K562 (cell line): ENCODE measurements at regions not wholly inside any gene's neighbourhood (a gene's known extent, or its start where the extent isn't known, plus 50 kb on each side); places are given as distances from the start of the nearest gene placed in this dataset.

Source experiments
- ATAC-seq: fragments of 200-7000 bp; cut with Tn5 transposase; 3 replicates; pipeline ENCODE4 v1.9.1; 2020; ENCODE audit warnings: moderate library complexity
- BruUV-seq: library from RNA; stranded (reverse); fragments of 400-500 nt; replicated peaks from 2 replicates; lab custom pipeline; 2021; lab: Mats Ljungman, UMichigan
- CTCF ChIA-PET: fragments of 300-600 bp; formaldehyde crosslinking; extraction: SDS; loops from one replicate; lab custom pipeline; 2021; ENCODE audit warnings: low intra/inter-chr PET ratio; lab: Yijun Ruan, JAX
- POLR2A ChIA-PET: fragments of 300-600, 350-650 bp; sonication (Branson Sonifier 250); formaldehyde crosslinking; extraction: SDS; loops from one replicate; lab custom pipeline; 2021; ENCODE audit warnings: antibody characterized with exemption, inconsistent platforms; lab: Yijun Ruan, JAX
- DNase-seq, 4 experiments: peaks; one replicate each; pipeline versions ENCODE4 v3.0.0 to v3.0.0-alpha.2; 2011 to 2018; ENCODE audit warnings: low spot score in 3 of 4, mixed read lengths in 3 of 4; ENCODE audit errors: extremely low read depth in 1 of 4
- FAIRE-seq: peaks from 2 replicates; lab custom pipeline; 2011; peaks lifted over from hg19 to GRCh38; lab: Jason Lieb, UNC
- H2AFZ ChIP-seq: 2 replicates; pipeline ENCODE4 v1.6.0; 2011; ENCODE audit warnings: low read depth, low read length, control low read depth, inconsistent platforms
- H3K27ac ChIP-seq: fragments of 200-600 bp; 3 replicates; pipeline ENCODE4 v1.8.0; 2011; ENCODE audit warnings: low read depth, mild to moderate bottlenecking, control low read depth, inconsistent platforms, low read length, moderate library complexity, mixed read lengths; ENCODE audit errors: extremely low read depth
- H3K27me3 ChIP-seq, 2 experiments: fragments of 300-600 bp in 1 of 2; 2 replicates in 1 of 2; 3 replicates in 1 of 2; pipeline versions ENCODE4 v1.6.0 to v1.8.0; 2011; ENCODE audit warnings: inconsistent platforms in 2 of 2, low read length in 2 of 2, mild to moderate bottlenecking in 1 of 2, mixed read lengths in 1 of 2, moderate library complexity in 1 of 2; ENCODE audit not compliant: control insufficient read depth in 2 of 2, insufficient read depth in 2 of 2
- H3K36me3 ChIP-seq: fragments of 300-600 bp; 3 replicates; pipeline ENCODE4 v1.8.0; 2011; ENCODE audit warnings: mild to moderate bottlenecking, low read length, inconsistent platforms; ENCODE audit not compliant: control insufficient read depth, insufficient read depth
- H3K4me1 ChIP-seq, 2 experiments: fragments of 200-600 bp in 1 of 2; replicated peaks in 1 of 2; 2 replicates in 1 of 2; 3 replicates in 1 of 2; pipeline versions ENCODE4 v1.5.1 to v1.8.0; 2011; ENCODE audit warnings: inconsistent platforms in 2 of 2, low read length in 2 of 2, mild to moderate bottlenecking in 1 of 2, mixed read lengths in 1 of 2, moderate library complexity in 1 of 2; ENCODE audit not compliant: control insufficient read depth in 2 of 2, insufficient read depth in 2 of 2
- H3K4me2 ChIP-seq: 2 replicates; pipeline ENCODE4 v1.6.1; 2011; ENCODE audit warnings: low read length, control low read depth, inconsistent platforms, mixed read lengths; ENCODE audit not compliant: insufficient read depth
- H3K4me3 ChIP-seq: fragments of 200-600 bp; sonication (generic), shearing (Covaris generic); 2 replicates; pipeline ENCODE4 v1.5.1; 2016; ENCODE audit warnings: control low read depth, inconsistent platforms
- H3K79me2 ChIP-seq: fragments of 200-600 bp; 3 replicates; pipeline ENCODE4 v1.8.0; 2011; ENCODE audit warnings: low read length, inconsistent platforms; ENCODE audit not compliant: control insufficient read depth, insufficient read depth
- H3K9ac ChIP-seq, 2 experiments: 2 replicates each; pipeline versions ENCODE4 v1.6.0 to v1.6.1; 2011; ENCODE audit warnings: low read depth in 2 of 2, low read length in 2 of 2, control low read depth in 1 of 2, inconsistent platforms in 1 of 2, mild to moderate bottlenecking in 1 of 2, mixed read lengths in 1 of 2; ENCODE audit not compliant: insufficient read depth in 1 of 2
- H3K9me1 ChIP-seq: one replicate; pipeline ENCODE4 v1.6.0; 2011; ENCODE audit warnings: inconsistent platforms, mild to moderate bottlenecking, low read length, moderate library complexity; ENCODE audit not compliant: control insufficient read depth, insufficient read depth
- H3K9me3 ChIP-seq: replicated peaks from 2 replicates; pipeline ENCODE4 v1.5.1; 2011; ENCODE audit warnings: low read depth, low read length, inconsistent platforms; ENCODE audit not compliant: control insufficient read depth, insufficient read depth
- H4K20me1 ChIP-seq: replicated peaks from 2 replicates; pipeline ENCODE4 v1.6.1; 2011; ENCODE audit warnings: low read length, inconsistent platforms, mixed read lengths; ENCODE audit not compliant: control insufficient read depth, insufficient read depth
- FUS ChIP-seq: fragments of 200-400 bp; formaldehyde crosslinking; optimal IDR thresholded peaks from 2 replicates; pipeline ENCODE3; 2017; ENCODE audit warnings: low read depth, low read length
- HDAC2 ChIP-seq: fragments of 450-650 bp; IDR thresholded peaks from 2 replicates; pipeline ENCODE4 v1.6.1; 2016; ENCODE audit warnings: mild to moderate bottlenecking
- KLF13 ChIP-seq: fragments of 450-650 bp; IDR thresholded peaks from 2 replicates; pipeline ENCODE4 v1.6.1; 2016; ENCODE audit warnings: missing genetic modification characterization, low read depth, mild to moderate bottlenecking, missing compliant biosample characterization, moderate library complexity, borderline replicate concordance
- NFXL1 ChIP-seq: fragments of 450-650 bp; formaldehyde crosslinking; IDR thresholded peaks from 2 replicates; pipeline ENCODE4 v1.4.0; 2021; ENCODE audit warnings: mild to moderate bottlenecking
- ZFX ChIP-seq: sonication (generic); formaldehyde crosslinking; IDR thresholded peaks from 2 replicates; pipeline ENCODE4 v1.8.0; 2022; ENCODE audit warnings: mild to moderate bottlenecking, missing genetic modification reagents, moderate library complexity
- WGBS: fragments of 100-300 bp; shearing (Covaris generic); methylation state at CpG from one replicate; pipeline ENCODE4 v1.1.6; 2016; ENCODE audit warnings: low coverage, mixed read lengths; ENCODE audit not compliant: insufficient coverage; ENCODE audit errors: missing lambda C conversion rate; 5-methylcytosine and 5-hydroxymethylcytosine counted together
- in situ Hi-C: fragments of 300-500 bp; cut with MboI; formaldehyde crosslinking; loops from 4 replicates; pipeline ENCODE4 v1.15.0; 2018; ENCODE audit warnings: inconsistent platforms, mixed read lengths
- intact Hi-C: fragments of 100-400 bp; cut with micrococcal nuclease; formaldehyde crosslinking; loops from 2 replicates; pipeline ENCODE4 v1.14.2; 2022
- TF ChIP-seq, protein P1 (sequence below): fragments of 250-450 bp; sonication (Bioruptor Pico); IDR thresholded peaks from 2 replicates; pipeline ENCODE4 v1.5.0; 2021; ENCODE audit warnings: mild to moderate bottlenecking, borderline replicate concordance

DNA sequence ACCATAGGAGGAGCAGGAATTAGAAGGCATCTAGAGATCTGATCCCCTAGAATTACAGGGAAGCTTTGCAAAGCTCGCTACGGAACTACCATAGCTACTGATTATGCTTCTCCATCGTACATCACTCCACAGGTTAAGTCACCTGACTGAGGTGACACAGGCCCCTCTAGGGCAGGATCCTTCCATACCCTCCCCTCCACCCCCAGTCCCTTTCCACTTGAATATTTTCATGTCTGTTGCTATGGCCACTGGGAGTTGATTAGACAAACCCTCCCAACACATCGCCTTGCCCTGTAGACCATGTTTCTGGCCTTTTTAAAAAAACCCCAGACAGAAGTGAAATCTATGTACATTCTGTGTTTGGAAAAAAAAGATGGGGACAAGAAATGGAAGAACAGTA, 287.1 kb downstream of the SOX9 start (continued):
- TF ChIP-seq, protein P1, sequence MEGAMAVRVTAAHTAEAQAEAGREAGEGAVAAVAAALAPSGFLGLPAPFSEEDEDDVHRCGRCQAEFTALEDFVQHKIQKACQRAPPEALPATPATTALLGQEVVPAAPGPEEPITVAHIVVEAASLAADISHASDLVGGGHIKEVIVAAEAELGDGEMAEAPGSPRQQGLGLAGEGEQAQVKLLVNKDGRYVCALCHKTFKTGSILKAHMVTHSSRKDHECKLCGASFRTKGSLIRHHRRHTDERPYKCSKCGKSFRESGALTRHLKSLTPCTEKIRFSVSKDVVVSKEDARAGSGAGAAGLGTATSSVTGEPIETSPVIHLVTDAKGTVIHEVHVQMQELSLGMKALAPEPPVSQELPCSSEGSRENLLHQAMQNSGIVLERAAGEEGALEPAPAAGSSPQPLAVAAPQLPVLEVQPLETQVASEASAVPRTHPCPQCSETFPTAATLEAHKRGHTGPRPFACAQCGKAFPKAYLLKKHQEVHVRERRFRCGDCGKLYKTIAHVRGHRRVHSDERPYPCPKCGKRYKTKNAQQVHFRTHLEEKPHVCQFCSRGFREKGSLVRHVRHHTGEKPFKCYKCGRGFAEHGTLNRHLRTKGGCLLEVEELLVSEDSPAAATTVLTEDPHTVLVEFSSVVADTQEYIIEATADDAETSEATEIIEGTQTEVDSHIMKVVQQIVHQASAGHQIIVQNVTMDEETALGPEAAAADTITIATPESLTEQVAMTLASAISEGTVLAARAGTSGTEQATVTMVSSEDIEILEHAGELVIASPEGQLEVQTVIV (CRISPR knock-in tag): no peak
- TF ChIP-seq HDAC2: no peak

DNA sequence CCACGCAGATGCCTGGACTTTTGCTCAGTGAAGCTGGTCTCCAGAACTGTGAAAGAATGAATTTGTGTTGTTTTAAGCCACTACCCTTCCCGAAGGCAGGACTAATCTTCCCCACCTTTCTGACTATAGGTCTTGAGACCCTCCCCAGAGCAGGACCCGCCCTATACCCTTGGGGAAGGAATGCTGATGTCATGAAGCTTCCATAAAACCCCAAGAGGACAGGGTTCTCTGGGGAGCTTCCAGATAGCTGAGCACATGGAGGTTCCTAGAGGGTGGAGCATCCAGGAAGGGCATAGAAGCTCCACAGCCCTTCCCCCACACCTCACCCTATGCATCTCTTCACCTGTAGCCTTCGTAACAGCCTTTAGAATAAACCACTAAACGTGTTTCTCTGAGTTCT, 287.8 kb downstream of the SOX9 start:
- ATAC-seq (no peak), DNase-seq (no peak), FAIRE-seq (no peak)
- H3K4me2 ChIP-seq: no peak overlapping the region
- H3K79me2 ChIP-seq: no peaks in the 10 kb centered on the region
- WGBS: 0% methylated on average over 5 of the region's 5 CpGs
- intact Hi-C loops (no loop called here), in situ Hi-C loops (no loop called here)
- no peaks in the 10 kb centered on the region for H3K9me1 ChIP-seq
- no peak overlapping the region for H2AFZ ChIP-seq
- no peak overlapping the region for H3K9ac ChIP-seq
- H3K4me3 ChIP-seq: no peak overlapping the region
- H3K36me3 ChIP-seq: no peaks in the 10 kb centered on the region
- no peaks in the 10 kb centered on the region for H3K9me3 ChIP-seq
- no peaks in the 10 kb centered on the region for H4K20me1 ChIP-seq
- H3K27ac ChIP-seq: no peak overlapping the region
- no TSS peak for BruUV-seq
- POLR2A ChIA-PET: interaction anchor here (0.6 to 1.4 kb wide), 4 partner anchors 13 to 1705 kb away, joined by 3 to 4 read pairs (median 4); no protein-coding TSS in a partner anchor
- CTCF ChIA-PET: no interaction called here
- no peaks in the 10 kb centered on the region for H3K4me1 ChIP-seq
- no peaks in the 10 kb centered on the region; a peak in 1 of 5 replicates for H3K27me3 ChIP-seq
- TF ChIP-seq FUS (no peak), NFXL1 (CRISPR knock-in tag) (no peak), ZFX (CRISPR knock-in tag) (no peak), KLF13 (tag) (no peak)
- TF ChIP-seq, protein P1 (CRISPR knock-in tag): no peak
